GM20000 (cell line): ENCODE measurements at regions not wholly inside any gene's neighbourhood (a gene's known extent, or its start where the extent isn't known, plus 50 kb on each side); places are given as distances from the start of the nearest gene placed in this dataset.

Experiments used
- DNase-seq: peaks from one replicate; pipeline ENCODE4 v3.0.0; 2012; ENCODE audit warnings: low spot score
- CTCF ChIP-seq: IDR thresholded peaks from 2 replicates; pipeline ENCODE4 v1.5.1; 2012; ENCODE audit warnings: mild to moderate bottlenecking, control low read depth; ENCODE audit errors: extremely low read depth, missing control alignments

DNA sequence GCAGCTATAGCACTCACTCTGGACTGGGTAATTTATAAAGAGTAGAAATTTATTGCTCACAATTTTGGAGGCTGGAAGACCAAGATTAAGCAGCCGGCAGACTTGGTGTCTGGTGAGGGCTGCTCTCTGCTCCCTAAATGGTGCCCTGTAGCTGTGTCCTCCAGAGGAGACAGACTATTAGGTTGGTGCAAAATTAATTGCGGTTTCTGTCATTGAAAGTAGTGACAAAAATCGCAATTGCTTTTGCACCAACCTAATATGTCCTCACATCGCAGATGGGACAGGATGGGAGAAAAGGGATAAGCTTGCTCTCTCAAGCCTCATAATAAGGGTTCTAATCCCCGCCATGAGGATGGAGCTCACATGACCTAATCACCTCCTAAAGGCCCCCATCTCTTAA lies 258.1 kb upstream of the VCX3A start:
- TF ChIP-seq CTCF, result no peak
- no peak for DNase-seq

GRCh38 chrX:6783912-6784311 lies 249.0 kb upstream of the VCX3A start:
- no peak for TF ChIP-seq CTCF
- DNase-seq, result no peak

DNA sequence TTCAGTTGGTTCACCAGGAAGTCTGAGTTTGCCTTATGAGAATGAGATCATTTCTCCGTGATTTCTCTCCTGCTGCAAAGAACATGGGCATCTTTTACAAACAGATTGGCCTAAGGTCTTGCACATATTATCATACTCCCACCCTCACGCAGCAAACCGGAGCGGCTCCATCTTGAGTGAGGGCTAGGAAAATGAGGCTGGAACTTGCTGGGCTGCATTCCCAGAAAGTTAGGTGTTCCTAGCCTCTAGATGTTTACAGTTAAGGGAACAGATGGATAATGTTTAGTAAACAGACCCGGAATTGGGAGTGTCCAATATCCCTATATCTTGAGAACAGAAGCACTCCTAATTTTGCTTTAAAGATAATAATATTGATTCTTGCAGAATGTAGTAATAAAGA lies 247.9 kb upstream of the VCX3A start:
- TF ChIP-seq CTCF, result no peak
- DNase-seq, result no peak

DNA sequence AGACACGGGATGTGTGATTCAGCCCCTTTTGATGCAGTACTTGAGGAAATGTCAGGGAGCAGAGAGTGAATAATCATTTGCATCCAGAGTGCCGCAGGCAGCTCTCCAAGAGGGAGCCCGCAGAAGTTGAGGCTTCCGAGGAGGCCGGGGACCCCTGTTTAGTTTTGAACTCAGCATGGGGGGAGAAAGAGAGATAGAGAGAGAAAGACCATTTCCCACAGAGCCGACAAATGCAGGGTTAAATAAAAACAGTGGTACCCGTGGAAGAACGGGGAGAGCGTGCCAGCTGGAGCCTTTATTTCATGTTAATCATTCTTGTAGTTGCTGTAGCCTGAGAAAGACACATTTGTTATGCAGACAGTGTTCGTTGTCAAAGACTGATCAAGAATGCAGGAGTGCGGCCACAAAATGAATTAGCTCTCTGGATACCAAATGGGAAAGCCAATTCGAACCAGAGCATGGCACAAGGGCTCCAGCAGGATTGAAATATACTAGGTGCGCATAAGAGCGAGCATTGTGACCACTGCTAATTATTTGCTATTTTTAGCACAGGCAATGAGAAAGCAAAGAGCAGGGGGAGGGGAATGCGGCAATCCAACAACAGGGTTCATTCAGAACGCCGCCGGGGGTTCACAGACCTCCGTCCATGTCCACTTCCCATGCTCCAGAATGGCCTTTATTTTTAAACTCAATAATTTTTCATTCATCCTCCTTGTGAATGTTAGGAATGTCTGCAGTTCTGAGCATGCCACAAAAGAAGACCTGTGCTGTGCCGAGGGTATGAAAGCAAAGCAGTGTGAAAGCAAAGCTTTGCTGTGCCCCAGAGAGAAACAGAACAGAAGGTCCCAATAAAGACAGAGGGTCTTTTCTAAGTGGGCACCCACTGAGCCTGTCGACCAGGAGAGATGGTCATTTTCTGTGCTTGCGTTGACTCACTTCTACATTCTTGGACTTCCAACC lies 243.9 kb upstream of the VCX3A start:
- no peak for TF ChIP-seq CTCF
- no peak for DNase-seq

DNA sequence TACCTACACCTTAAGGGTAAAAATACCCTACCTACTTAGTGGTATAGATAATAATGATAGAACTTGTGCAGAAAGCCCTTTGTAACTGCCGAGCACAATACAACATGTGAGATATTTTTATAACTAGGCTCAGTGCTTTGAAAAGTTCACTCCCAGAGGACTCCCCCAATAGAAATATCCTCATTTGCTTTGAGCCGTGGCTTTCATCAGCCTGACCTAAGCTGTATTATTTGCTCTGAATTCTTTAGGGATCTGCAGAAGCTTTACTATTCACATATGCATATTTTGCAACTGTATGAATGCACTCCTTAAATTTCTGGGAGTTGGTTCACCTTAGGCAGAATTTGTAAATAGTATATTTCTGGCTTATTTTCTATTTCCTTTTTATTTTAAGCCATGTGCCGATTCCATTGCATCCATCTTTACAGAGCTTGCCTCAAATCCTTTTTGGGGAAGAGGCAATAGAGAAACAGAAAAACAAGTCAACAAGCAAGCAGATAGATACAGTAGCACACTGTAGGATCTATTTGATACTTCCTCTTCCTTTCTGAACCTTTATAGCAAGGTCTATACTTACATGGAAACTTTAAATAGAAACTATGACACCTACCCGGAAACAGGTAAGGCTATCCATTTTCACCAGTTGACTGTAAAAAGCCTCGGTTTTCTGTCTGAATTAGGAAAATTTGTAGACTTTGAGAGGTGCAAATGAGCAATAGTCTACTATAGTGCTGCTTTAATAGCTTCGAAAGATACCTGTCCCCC lies 242.5 kb upstream of the VCX3A start:
- DNase-seq, result no peak
- TF ChIP-seq CTCF, result no peak

- no peak for DNase-seq
- TF ChIP-seq CTCF, result no peak
Measured at GRCh38 chrX:6770936-6771335, 236.0 kb upstream of the VCX3A start.

- no peak for DNase-seq
- no peak for TF ChIP-seq CTCF
Measured at GRCh38 chrX:6768881-6769280, 234.0 kb upstream of the VCX3A start.
